Kidney capillary endothelial cell (primary cell): ENCODE measurements at regions not wholly inside any gene's neighbourhood (a gene's known extent, or its start where the extent isn't known, plus 50 kb on each side); places are given as distances from the start of the nearest gene placed in this dataset.

Experiments used
- DNase-seq: peaks from one replicate; pipeline ENCODE4 v3.0.0-alpha.2; 2018; ENCODE audit warnings: low spot score

DNA sequence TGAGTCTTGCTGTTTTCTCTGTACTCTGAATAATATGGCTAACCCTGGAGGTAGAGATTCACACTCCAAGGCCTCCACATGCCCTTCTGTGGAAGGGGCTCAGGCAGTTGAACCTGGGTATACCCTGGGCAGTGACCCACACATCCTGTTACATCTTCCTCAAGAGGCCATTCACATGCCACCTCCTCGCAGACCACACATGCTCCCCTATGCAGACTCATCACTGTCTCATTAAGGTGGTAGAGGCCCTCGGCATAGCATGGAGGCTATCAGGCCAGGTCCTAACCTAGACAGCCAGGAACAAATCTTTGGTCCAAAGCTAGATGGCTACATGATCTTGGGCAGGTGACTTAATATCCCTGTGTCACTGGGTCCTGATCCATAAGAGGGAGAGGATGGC lies 363.9 kb upstream of the ZNF507 start:
- DNase-seq = no peak

DNA sequence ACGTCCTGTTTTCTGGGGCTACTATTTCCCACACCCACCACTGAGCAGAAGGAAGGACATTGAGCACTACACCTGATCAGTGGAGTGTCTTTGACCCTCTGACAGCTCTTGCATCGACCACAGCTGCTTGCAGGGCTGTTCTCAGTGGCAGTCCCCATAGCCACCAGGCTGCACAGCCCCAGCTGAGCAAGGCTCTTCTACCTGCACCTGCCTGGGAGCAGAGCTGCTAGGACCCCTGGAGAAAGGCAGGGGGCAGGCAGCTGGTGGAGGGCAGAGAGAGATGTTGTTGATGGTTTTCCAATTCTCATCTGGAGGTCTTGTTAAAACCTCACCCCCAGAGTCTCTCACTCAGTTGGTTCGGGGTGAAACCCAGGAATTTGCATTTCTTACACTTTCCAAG lies 361.8 kb upstream of the ZNF507 start:
- DNase-seq = no peak

GRCh38 chr19:31985001-31985605 lies 360.3 kb upstream of the ZNF507 start:
- no peak for DNase-seq

DNA sequence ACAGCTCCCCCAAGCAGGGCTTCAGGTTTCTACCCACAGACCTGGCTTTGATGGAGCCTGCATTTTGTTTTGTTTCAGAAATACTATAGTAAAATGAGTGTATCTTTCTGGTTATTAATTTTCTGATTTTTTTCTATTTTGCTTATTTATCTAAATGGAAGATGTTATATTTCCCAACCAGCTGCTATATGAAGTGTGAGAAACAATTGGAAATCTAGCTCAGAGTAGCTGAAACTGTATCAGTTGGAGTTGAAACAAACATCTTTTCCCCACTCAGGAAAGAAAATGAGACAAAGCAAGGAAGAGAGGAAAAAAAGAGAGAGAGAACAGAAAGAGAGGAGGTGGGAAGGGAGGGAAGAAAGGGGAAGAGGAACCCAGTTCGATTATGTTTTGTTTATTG lies 358.5 kb upstream of the ZNF507 start:
- no peak for DNase-seq

DNA sequence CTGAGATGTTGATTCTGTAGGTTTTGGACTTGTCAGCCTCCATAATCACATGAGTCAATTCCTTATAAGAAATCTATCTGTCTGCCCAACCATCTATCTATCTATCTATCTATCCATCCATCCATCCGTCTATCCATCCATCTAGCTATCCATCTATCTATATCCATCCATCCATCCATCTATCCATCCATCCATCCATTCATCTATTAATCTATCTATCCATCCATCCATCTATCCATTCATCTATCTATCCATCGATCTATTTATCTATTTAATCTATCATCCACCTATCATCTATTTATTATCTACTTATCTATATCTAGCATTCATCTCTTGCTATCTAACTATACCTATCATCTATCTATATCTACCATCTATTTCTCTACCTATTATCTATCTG lies 357.2 kb upstream of the ZNF507 start:
- DNase-seq = no peak

DNA sequence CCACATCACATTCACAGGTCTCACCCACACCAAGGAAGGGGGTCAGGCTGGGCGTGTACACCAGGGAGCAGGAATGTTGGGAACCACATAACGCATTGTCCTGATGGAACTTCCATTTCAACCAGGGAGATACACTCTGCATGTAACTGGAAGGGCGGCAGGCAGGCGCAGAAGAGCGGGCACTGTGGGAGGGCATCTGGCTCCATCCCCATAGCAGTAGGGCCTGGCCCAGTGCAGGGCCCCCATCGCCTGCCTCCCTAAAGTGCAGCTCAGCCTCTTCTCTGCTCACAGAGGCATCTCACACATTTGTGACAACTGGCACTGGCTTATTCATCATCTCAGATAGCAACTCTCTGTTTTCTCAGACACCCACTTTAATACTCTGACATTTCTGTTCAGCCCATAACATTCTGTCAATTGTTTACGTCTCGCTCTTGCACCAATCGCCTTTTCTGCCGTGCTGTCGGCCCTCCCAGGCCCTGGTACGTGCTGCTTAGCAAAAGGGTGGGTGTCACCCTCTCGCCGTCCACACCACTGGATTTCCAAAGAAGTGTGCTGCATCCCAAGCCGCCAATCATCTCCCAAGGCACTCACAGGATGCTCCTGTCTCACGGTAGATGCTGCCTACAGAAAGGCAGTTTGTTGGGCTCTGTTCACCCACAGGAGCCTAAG lies 353.3 kb upstream of the ZNF507 start:
- no peak for DNase-seq

- DNase-seq = no peak
Observed at GRCh38 chr19:31992750-31993149, 352.7 kb upstream of the ZNF507 start.

DNA sequence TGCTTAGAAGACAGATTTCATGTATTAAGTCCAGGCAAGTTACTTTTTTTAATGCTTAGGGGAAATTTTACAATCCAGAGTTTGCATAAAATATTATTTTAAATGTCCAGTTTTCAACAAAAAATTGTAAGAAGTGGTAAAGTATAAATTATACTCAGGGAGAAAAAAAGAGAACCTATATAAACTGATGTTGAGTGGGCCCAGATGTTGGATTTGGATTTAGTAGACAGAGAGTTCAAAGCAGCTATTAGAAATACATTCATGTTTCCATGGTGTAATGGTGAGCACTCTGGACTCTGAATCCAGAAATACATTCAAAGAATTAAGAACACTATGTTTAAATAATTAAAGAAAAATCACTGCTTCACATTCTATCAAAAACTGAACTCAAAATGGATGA lies 349.9 kb upstream of the ZNF507 start:
- DNase-seq = no peak

- DNase-seq = no peak
Observed at GRCh38 chr19:32010071-32010470, 335.3 kb upstream of the ZNF507 start.

GRCh38 chr19:32012206-32012605 lies 333.2 kb upstream of the ZNF507 start:
- no peak for DNase-seq

GRCh38 chr19:32012886-32013631 lies 332.4 kb upstream of the ZNF507 start:
- no peak for DNase-seq

DNA sequence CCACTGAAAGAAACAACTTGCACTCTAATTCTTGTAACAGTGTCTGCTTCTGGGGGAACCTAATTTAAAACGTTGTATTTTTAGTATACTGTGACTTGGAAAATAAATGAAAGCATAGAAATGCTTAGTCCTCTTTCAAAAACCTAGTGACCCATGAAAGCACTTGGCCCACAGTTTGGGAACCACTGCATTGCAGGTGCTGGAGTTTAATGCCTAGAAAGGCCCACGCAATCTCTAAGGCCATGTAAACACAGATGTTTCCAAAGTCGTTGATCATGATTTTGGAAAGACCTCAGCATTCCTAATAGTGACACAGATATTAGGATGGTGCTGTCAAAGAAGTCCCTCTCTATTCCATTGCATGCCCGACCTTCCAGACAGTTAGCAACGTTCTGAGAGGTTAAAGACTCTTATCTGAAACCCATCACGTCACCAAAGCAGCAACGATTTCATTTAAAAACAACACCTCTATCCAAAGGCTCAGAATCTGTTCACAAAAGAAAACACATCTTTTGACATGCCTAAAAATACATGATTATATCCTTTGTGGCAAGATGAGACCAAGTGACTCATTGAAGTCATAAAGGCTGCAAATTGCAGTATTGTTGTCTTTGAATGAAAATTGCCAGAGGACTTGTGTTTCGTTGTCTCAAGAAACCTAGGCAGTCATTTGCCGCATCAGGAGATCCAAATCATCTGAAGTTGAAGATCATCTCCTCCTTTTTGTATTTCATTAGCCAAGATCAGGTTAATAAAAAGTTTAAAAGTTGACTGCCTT lies 328.0 kb upstream of the ZNF507 start:
- DNase-seq = no peak

DNA sequence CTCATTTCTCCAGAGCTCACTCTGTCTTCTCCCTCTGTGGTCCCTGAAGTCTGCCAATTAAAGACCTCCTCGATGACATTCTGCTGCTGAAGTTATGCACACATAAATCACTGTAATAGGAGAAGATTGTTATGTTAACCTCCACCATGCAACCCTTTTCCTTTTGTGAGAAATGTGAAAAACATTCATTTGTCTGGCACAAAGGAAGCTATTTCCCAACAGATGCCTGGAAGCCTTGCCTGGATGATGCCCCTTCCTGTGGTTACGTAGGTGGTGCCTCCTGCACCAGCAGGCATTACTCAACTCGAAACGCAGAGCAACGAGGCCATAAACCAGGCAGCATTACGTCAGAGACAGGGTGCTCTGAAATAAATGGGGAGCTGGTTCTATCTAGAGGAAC lies 327.4 kb upstream of the ZNF507 start:
- DNase-seq = peak; percentile 10

DNA sequence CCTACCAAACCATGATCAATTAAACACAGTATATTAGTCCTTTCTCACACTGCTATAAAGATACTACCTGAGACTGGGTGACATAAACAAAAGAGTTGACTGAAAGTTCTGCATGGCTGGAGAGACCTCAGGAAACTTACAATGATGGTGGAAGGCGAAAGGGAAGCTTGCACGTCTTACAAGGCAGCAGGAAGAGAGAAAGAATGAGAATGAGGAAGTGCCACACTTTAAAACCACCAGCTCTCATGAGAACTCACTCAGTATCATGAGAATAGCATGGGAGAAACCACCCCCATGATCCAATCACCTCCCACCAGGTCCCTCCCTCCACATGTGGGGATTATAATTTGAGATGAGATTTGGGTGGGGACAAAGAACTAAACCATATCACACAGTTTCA lies 324.9 kb upstream of the ZNF507 start:
- no peak for DNase-seq

- DNase-seq = no peak
Observed at GRCh38 chr19:32022044-32022640, 323.3 kb upstream of the ZNF507 start.

DNA sequence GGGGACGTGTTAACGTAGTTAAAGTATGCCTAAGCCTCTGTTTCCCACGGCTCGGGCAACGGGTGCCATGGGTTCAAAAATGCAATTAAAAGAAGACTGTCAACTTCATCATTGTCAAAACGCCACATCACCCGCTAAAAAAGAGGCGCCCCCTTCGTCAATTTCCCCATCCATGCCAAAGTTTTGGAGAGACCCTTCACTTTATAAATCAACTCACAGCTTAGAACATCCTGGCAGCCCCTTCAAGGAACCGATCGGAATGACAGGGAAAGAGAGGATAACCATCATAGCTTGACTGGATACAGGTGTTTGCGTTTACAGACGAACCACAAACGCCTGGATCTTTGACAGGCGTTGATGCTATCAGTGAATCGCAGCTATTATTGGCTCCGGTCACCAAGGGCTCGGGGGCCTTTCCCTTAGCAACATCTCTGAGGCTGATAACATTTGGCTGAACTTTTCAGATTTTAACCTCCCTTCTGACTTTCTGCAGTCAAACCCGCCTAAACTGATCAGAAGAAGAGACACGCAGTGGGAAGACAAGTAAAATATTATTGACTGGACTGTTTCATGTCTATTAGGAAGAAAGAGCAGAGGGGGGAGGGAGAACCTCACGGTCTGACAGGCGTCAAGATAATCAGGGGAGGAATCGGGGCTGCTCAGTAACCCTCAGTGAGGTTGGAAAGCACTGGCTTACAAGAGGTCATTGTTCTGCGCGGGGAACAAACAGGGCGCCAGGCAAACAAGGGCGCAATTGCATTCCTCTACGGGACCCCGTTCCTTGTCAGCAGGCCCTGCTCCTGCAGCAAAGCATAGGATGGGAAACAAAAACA lies 322.5 kb upstream of the ZNF507 start:
- DNase-seq = no peak

- DNase-seq = no peak
Observed at GRCh38 chr19:32023564-32023832, 321.9 kb upstream of the ZNF507 start.

GRCh38 chr19:32029235-32029634 lies 316.2 kb upstream of the ZNF507 start:
- no peak for DNase-seq

DNA sequence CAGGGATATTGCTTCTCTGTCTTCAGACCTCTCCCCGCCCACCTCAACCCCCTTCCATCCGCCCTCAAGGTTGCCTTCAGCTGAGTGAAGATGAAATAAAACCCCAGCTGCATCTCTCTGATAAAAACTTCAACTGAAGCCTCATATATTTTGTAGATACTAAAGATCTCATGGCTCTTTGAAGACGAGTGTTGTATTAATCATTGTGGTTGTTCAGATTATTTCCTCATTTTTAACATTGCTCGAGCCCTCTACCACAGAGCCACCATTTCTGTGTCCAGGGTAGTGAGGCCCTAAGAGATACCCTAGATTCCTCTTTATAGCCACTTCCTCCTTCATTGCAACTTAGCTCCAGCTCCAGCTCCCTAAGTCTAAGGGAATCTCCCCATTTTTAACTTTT lies 312.8 kb upstream of the ZNF507 start:
- DNase-seq = no peak

GRCh38 chr19:32035626-32036025 lies 309.8 kb upstream of the ZNF507 start:
- no peak for DNase-seq

DNA sequence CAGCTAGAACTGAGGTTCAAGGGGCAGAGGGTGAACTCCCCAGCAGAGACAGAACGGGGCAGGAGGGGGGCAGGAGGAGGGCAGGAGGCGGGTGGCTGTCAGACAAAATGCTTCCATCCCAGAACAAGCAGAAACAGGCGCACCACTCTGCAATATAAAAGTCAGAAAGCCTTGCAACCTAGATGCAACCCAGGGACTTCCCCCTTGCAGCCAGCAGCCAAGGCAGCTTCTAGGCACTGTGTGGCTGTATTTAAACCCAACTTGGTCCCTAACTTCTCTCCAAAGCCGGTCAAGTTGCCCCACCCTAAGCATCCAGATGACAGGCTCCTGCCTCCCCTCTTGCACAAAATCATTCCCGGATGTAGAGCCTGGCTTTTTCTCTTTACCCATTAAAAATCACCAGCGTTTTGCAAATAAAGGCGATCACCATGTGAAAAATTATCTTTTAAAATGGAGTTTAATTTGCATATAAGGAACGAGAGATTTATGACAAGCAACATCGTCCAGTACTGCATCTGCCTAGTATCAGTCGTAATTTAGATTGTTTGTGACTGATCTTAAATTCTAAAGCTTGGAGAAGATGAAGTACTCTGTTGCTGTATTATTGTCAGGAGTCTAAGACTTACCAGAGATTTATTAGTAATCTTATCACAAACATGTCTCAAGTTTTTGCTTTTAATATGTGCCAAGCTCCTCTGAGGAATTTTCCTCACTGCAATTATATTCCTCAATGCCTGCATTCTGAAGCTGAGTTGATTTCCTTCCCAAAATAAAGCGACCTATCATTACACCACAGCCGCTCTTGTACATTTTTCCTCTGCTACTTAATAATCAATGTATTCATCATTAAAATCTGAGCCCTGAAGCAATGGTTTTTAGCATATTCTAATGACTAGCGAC lies 307.1 kb upstream of the ZNF507 start:
- no peak for DNase-seq
